Activated CD4-positive, alpha-beta memory T cell treated with anti-CD3 and anti-CD28 coated beads for 36 hours (primary cell): ENCODE measurements at regions not wholly inside any gene's neighbourhood (a gene's known extent, or its start where the extent isn't known, plus 50 kb on each side); places are given as distances from the start of the nearest gene placed in this dataset.

Source experiments
- CTCF ChIA-PET: fragments of 350-600 bp; sonication (Branson Sonifier 250); formaldehyde crosslinking; loops from one replicate; lab custom pipeline; 2021; ENCODE audit warnings: antibody characterized with exemption, inconsistent platforms; lab: Charles Lee
- POLR2A ChIA-PET: fragments of 350-600 bp; sonication (Branson Sonifier 250); formaldehyde crosslinking; loops from one replicate; lab custom pipeline; 2021; ENCODE audit warnings: antibody characterized with exemption; lab: Charles Lee
- DNase-seq: peaks from one replicate; pipeline ENCODE4 v3.0.0-alpha.2; 2020
- H3K27ac Mint-ChIP-seq: one replicate; pipeline ENCODE4 v1.8.0; 2021; ENCODE audit warnings: mixed read lengths
- H3K27me3 Mint-ChIP-seq: one replicate; pipeline ENCODE4 v1.8.0; 2021; ENCODE audit warnings: mixed read lengths
- H3K36me3 Mint-ChIP-seq: one replicate; pipeline ENCODE4 v1.8.0; 2021; ENCODE audit warnings: mixed read lengths
- H3K4me1 Mint-ChIP-seq: one replicate; pipeline ENCODE4 v1.8.0; 2021; ENCODE audit warnings: low read depth, mixed read lengths
- H3K4me3 Mint-ChIP-seq: one replicate; pipeline ENCODE4 v1.8.0; 2021; ENCODE audit warnings: mild to moderate bottlenecking, mixed read lengths
- H3K9me3 Mint-ChIP-seq: one replicate; pipeline ENCODE4 v1.8.0; 2021; ENCODE audit warnings: mixed read lengths
- intact Hi-C: fragments of 100-400 bp; cut with micrococcal nuclease; formaldehyde crosslinking; loops from one replicate; pipeline ENCODE4 v1.15.1; 2023

- ChIA-PET CTCF (no interaction called here), POLR2A (no interaction called here)
- no peak overlapping the region for H3K4me3 Mint-ChIP-seq
- H3K4me1 Mint-ChIP-seq = no peaks in the 10 kb centered on the region
- no peaks in the 10 kb centered on the region for H3K36me3 Mint-ChIP-seq
- intact Hi-C loops = no loop called here
- no peak overlapping the region for H3K27ac Mint-ChIP-seq
- H3K27me3 Mint-ChIP-seq = peaks cover 7% of the 10 kb centered on the region
- DNase-seq = no peak
- no peaks in the 10 kb centered on the region for H3K9me3 Mint-ChIP-seq
Observed at GRCh38 chr1:4512636-4513035, 141.8 kb upstream of the AJAP1 start.

GRCh38 chr1:4513685-4514084 is 140.7 kb upstream of the AJAP1 start:
- H3K4me3 Mint-ChIP-seq = no peak overlapping the region
- H3K4me1 Mint-ChIP-seq = no peaks in the 10 kb centered on the region
- intact Hi-C loops = no loop called here
- ChIA-PET CTCF (no interaction called here), POLR2A (no interaction called here)
- H3K9me3 Mint-ChIP-seq = no peaks in the 10 kb centered on the region
- H3K36me3 Mint-ChIP-seq = no peaks in the 10 kb centered on the region
- H3K27me3 Mint-ChIP-seq = peaks cover 7% of the 10 kb centered on the region
- no peak for DNase-seq
- H3K27ac Mint-ChIP-seq = no peak overlapping the region

DNA sequence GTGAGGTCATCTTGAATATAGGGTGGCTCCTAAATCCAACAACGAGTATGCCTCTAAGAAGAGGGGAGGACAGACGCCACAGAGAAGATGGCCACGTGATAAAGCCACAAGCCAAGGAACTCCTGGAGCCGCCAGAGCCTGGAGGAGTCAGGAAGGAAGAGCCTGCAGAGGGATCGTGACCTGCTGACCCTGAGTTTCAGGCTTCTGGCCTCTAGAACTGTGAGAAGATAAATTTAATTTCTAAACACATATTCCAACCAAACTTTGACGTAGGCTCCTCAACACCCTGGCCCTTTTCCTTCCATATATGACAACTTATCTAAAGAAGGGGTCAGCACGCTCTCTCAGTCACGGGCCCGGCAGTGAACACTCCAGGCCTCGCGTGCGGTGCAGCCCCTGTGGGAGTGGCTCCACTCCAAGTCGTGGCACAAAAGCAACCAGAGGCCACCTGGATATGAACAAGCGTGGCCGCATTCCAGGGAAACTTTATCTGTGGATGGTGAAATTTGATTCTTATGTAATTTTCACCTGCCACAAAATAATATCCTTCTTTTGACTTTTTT is 138.6 kb upstream of the AJAP1 start:
- Mint-ChIP-seq H3K4me1 (no peaks in the 10 kb centered on the region), H3K27ac (no peak overlapping the region), H3K4me3 (no peak overlapping the region), H3K27me3 (peaks cover 4% of the 10 kb centered on the region), H3K9me3 (no peaks in the 10 kb centered on the region), H3K36me3 (no peaks in the 10 kb centered on the region)
- ChIA-PET CTCF (no interaction called here), POLR2A (no interaction called here)
- no peak for DNase-seq
- intact Hi-C loops = no loop called here

DNA sequence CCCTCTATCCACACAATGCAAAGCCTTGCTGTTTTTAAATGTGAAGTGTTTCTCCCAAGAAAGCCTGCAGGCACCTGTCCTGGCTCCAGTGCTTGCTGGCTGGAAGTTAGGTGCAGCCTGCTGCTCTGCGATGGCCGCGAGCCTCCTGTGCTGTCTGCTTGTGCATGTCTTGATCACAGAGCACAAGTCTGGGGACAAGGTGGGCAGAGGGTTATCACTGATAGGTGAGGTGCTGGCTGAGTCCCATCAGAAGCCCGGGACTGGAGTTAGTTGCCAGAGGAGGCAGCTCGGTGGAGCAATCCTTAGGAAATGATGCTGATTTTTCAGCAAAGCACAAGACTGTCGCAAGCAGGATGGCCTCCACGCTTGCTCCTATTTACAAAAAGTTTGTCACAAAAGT is 137.8 kb upstream of the AJAP1 start:
- Mint-ChIP-seq H3K27me3 (no peaks in the 10 kb centered on the region), H3K4me1 (no peaks in the 10 kb centered on the region), H3K36me3 (no peaks in the 10 kb centered on the region), H3K27ac (no peak overlapping the region), H3K4me3 (no peak overlapping the region), H3K9me3 (no peaks in the 10 kb centered on the region)
- ChIA-PET CTCF (no interaction called here), POLR2A (no interaction called here)
- no peak for DNase-seq
- intact Hi-C loops = no loop called here

DNA sequence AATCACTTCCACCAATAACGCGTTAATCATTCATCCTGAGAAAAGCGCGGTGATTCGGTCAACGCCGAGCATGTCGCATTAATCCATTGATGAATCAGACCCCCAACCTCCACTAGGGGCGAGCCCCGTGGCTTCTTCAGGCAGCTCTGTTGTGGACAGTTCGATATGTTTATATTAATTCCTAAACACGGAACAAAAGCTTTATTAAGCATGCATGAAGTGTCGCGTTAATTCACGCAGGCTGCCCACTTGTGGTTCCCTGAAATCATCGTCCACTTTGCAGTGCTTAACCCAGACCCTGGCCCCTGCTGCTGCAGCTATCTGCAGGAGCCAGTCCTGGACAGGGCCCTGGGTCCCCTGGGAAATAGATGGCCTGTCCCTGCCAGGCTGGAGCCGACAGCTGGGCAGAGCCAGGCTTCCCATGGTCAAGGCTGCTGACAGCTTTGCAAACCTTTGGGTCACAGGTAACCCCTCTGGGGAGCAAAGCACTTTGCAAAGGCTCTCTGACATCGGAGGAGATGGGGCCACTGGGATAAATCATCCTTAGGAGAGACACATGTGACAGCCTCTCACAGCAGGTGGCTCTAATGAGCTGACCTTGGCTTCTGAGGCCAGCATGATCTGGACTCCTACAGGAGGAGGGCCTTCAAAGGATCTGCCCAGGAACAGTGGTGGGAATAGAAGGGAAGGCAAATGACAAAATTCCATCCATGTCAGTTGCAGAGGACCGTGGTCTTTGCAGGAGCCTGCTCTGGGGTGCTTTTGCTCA is 137.0 kb upstream of the AJAP1 start:
- H3K4me1 Mint-ChIP-seq = no peaks in the 10 kb centered on the region
- no peaks in the 10 kb centered on the region for H3K9me3 Mint-ChIP-seq

GRCh38 chr1:4518621-4519020 is 135.8 kb upstream of the AJAP1 start:
- H3K4me3 Mint-ChIP-seq = no peak overlapping the region
- no peaks in the 10 kb centered on the region for H3K36me3 Mint-ChIP-seq
- no peaks in the 10 kb centered on the region for H3K4me1 Mint-ChIP-seq
- no peaks in the 10 kb centered on the region for H3K9me3 Mint-ChIP-seq
- intact Hi-C loops = no loop called here
- no peak overlapping the region for H3K27ac Mint-ChIP-seq
- ChIA-PET CTCF (no interaction called here), POLR2A (no interaction called here)
- DNase-seq = no peak
- H3K27me3 Mint-ChIP-seq = no peaks in the 10 kb centered on the region

More for the DNA sequence above, 137.0 kb upstream of the AJAP1 start:
- Mint-ChIP-seq H3K4me3 (no peak overlapping the region), H3K36me3 (no peaks in the 10 kb centered on the region), H3K27ac (no peak overlapping the region), H3K27me3 (no peaks in the 10 kb centered on the region)
- CTCF ChIA-PET = no interaction called here
- POLR2A ChIA-PET = no interaction called here
- DNase-seq = no peak
- intact Hi-C loops = no loop called here

DNA sequence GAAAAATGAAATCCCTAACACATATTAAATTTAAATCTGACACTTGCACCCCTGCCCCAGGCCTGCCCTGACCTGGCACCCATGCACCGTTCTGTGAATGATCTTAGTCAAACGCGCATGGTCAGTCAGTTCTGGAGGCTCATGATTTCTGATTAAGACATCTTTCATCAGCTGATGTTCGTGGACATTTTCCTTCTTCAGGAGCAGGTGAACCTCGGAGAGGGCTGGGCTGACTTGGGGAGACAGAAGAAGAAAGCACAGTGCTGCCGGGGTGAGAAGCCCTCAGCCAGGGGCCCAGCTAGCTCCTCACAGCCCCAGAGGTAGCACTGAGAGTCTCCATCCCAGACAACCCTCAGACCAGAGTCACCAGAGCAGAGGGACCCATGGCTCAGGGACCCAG is 134.5 kb upstream of the AJAP1 start:
- Mint-ChIP-seq H3K27me3 (peaks cover 1% of the 10 kb centered on the region), H3K27ac (no peak overlapping the region), H3K36me3 (no peaks in the 10 kb centered on the region), H3K4me1 (no peaks in the 10 kb centered on the region), H3K9me3 (no peaks in the 10 kb centered on the region), H3K4me3 (no peak overlapping the region)
- intact Hi-C loops = no loop called here
- POLR2A ChIA-PET = no interaction called here
- CTCF ChIA-PET = no interaction called here
- no peak for DNase-seq

GRCh38 chr1:4523551-4523950 is 130.9 kb upstream of the AJAP1 start:
- Mint-ChIP-seq H3K4me1 (no peaks in the 10 kb centered on the region), H3K4me3 (no peak overlapping the region), H3K9me3 (no peaks in the 10 kb centered on the region), H3K27me3 (peaks cover 3% of the 10 kb centered on the region), H3K27ac (no peak overlapping the region), H3K36me3 (no peaks in the 10 kb centered on the region)
- CTCF ChIA-PET = no interaction called here
- no peak for DNase-seq
- POLR2A ChIA-PET = no interaction called here
- intact Hi-C loops = no loop called here

DNA sequence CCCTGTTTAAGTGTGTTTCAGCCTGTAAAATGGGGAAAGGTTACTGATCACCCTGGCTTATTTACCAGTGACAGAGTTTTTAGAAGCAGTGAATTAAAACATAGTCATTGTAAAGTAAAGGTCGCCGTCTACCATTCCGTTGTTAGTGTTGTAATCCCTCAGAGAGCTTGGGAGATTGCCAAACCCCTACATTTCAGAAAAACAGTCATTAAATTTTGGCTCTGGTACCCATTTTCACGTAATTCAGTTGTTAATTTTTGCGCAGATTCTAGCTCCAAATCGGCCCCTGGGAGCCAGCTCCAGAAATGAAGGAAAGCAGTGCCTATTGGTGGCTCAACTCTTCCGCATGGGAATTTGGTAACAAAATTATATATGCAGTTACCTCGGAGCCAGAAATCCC is 127.7 kb upstream of the AJAP1 start:
- H3K4me1 Mint-ChIP-seq = no peaks in the 10 kb centered on the region
- ChIA-PET CTCF (no interaction called here), POLR2A (no interaction called here)
- no peak overlapping the region for H3K4me3 Mint-ChIP-seq
- intact Hi-C loops = no loop called here
- H3K9me3 Mint-ChIP-seq = no peaks in the 10 kb centered on the region
- no peak for DNase-seq
- H3K36me3 Mint-ChIP-seq = no peaks in the 10 kb centered on the region
- peaks cover 7% of the 10 kb centered on the region for H3K27me3 Mint-ChIP-seq
- no peak overlapping the region for H3K27ac Mint-ChIP-seq

DNA sequence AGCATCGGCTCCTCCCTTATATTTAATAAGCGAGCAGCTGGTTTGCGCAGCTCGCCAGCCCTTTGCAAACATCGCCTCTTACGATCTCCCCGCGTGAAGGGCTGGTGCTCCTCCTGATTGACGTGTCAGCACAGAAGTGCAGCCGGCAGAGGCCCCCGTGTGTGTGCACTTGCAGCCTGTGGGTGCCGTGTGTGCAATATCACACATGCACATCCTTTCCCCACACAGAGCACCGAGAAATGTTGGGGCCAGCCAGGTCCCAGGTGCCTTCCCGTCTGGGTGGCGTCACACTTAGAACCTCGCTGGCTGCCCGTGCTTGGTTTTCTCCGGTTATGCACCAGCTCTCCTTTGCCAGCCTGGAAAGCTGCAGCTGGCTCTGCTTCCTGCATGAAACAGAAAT is 126.6 kb upstream of the AJAP1 start:
- H3K27ac Mint-ChIP-seq = no peak overlapping the region
- DNase-seq = no peak
- intact Hi-C loops = no loop called here
- H3K27me3 Mint-ChIP-seq = peaks cover 11% of the 10 kb centered on the region
- no peaks in the 10 kb centered on the region for H3K9me3 Mint-ChIP-seq
- POLR2A ChIA-PET = no interaction called here
- CTCF ChIA-PET = no interaction called here
- no peak overlapping the region for H3K4me3 Mint-ChIP-seq
- H3K36me3 Mint-ChIP-seq = no peaks in the 10 kb centered on the region
- no peaks in the 10 kb centered on the region for H3K4me1 Mint-ChIP-seq

DNA sequence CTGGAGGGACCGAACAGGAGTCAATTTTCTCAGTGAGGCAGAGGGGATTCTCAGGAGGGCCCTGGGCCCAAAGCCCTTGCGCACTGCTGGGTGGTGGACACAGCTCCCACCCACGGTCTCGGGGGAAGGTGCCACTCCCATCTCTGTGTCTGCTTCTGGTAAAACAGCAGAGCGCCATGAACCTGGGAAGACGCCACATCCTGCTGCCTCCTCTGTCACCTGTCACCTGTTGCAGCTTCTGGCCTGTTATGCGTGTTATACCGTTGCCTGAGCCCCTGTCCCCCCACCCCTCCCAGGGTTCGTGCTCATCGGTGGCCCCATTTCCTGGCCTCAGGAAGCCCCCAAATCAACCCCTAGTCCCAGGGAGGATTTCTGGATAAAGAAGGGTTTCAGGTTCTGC is 125.8 kb upstream of the AJAP1 start:
- Mint-ChIP-seq H3K27me3 (peaks cover 11% of the 10 kb centered on the region), H3K36me3 (no peaks in the 10 kb centered on the region), H3K9me3 (no peaks in the 10 kb centered on the region), H3K4me1 (no peaks in the 10 kb centered on the region), H3K4me3 (no peak overlapping the region), H3K27ac (no peak overlapping the region)
- DNase-seq = no peak
- CTCF ChIA-PET = no interaction called here
- POLR2A ChIA-PET = no interaction called here
- intact Hi-C loops = no loop called here

DNA sequence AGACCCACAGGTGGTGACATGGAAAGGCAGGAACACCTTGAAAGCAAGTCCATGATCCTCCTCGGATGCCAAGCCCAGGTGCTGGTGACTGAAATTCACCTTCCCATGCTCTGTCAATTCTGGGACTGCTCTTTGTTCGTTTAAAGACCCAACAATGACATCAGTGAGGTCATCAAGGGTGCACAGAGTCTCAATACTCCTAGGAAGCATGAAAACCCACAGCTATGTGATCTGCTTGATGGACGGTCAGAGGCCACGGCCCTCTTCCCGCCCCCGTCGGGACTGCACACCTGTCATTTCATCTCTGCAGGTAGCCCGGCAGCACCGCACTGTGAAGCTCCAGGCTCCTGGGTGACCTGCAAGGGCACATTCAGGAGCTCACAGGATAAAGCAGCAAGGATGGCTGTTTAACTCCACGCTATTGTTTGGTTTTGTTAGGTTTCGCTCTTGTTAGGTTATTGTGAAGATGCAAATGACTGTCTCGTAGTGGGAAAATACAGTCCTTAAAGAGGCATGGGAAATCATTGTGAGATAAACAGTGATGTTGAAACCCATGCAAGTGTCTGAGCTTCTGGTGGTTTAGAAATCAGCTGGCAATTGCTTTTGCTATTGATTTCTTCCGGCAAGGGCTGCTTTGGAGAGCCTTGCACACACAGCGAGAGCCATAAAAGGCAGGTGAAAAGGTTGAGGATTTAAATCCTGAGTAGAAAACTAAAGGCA is 124.8 kb upstream of the AJAP1 start:
- ChIA-PET CTCF (no interaction called here), POLR2A (no interaction called here)
- no peaks in the 10 kb centered on the region for H3K9me3 Mint-ChIP-seq
- no peak for DNase-seq
- no peaks in the 10 kb centered on the region for H3K36me3 Mint-ChIP-seq
- H3K27ac Mint-ChIP-seq = no peak overlapping the region
- intact Hi-C loops = no loop called here
- peaks cover 9% of the 10 kb centered on the region for H3K27me3 Mint-ChIP-seq
- H3K4me3 Mint-ChIP-seq = no peak overlapping the region
- no peaks in the 10 kb centered on the region for H3K4me1 Mint-ChIP-seq
